ENCODE measurements at regions not wholly inside any gene's neighbourhood (a gene's known extent, or its start where the extent isn't known, plus 50 kb on each side); places are given as distances from the start of the nearest gene placed in this dataset.
A peak's percentile ranks its signal among the peaks of the same experiment; 100 is the strongest.

DNA sequence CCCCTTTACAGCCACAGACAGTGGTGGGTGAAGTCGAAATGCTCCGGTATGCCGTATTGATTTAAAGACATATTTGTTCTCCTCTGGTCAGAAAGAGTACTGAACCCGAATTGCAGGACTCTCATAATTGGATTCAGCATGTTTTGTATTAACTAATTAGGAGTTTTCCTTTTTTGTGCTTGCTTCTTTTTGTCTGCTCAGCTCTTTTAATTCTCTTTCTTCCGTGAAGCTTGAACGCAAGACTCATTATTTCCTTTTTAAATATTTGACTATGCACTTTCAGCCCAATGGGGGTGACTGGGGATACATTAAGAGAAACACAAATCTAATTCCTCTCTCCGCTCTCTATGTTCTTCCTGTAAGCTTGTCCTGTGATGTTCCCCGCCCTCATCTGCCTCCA, 246.6 kb upstream of the IRX2 start:
- ChIA-PET CTCF (ENCODE audit: low intra/inter-chr PET ratio) (no interaction called here), POLR2A (no interaction called here)
- Histone ChIP-seq H3K79me2 (ENCODE audit: control insufficient read depth, insufficient read depth, low read length) (no peaks in the 10 kb centered on the region), H4K20me1 (replicated peaks; ENCODE audit: control insufficient read depth, insufficient read depth, low read length) (peaks cover 6% of the 10 kb centered on the region; the same call in 1 of the 2 replicates), H2AFZ (ENCODE audit: low read depth, low read length) (no peak overlapping the region), H3K27ac (ENCODE audit: extremely low read depth, low read depth, low read length) (no peak overlapping the region), H3K4me1 (replicated peaks in 1 of 2; ENCODE audit: control insufficient read depth in 2 of 2, insufficient read depth in 2 of 2, low read length in 2 of 2) (no peaks in the 10 kb centered on the region), H3K9ac (ENCODE audit: insufficient read depth in 1 of 2, low read depth in 2 of 2, low read length in 2 of 2) (no peak overlapping the region), H3K4me2 (ENCODE audit: insufficient read depth, low read length) (no peak overlapping the region), H3K9me1 (ENCODE audit: control insufficient read depth, insufficient read depth, low read length) (no peaks in the 10 kb centered on the region), H3K36me3 (ENCODE audit: control insufficient read depth, insufficient read depth, low read length) (no peaks in the 10 kb centered on the region), H3K4me3 (no peak overlapping the region), H3K9me3 (replicated peaks; ENCODE audit: control insufficient read depth, insufficient read depth, low read depth, low read length) (no peaks in the 10 kb centered on the region; the same call in 1 of the 2 replicates), H3K27me3 (ENCODE audit: control insufficient read depth in 2 of 2, insufficient read depth in 2 of 2, low read length in 2 of 2) (peaks cover 15 to 44% of the 10 kb centered on the region in 2 experiments; a peak in 3 of 5 replicates)
- no peak for FAIRE-seq
- intact Hi-C loops (cut with micrococcal nuclease) (no loop called here), in situ Hi-C loops (cut with MboI) (no loop called here)
- DNase-seq (ENCODE audit: extremely low read depth in 1 of 4, low spot score in 3 of 4): no peak
- 0% methylated on average over 8 of the region's 8 CpGs for WGBS (ENCODE audit: insufficient coverage, low coverage, missing lambda C conversion rate)
- ATAC-seq: no peak
- no TSS peak for BruUV-seq (replicated peaks)
- no peak for TF ChIP-seq ZBTB8A (IDR thresholded peaks at IDR 0.05; ENCODE audit: partially characterized antibody)
- TF ChIP-seq ARID3A (IDR thresholded peaks at IDR 0.05; ENCODE audit: borderline replicate concordance, low read depth, low read length): no peak
- TF ChIP-seq ZNF165 (CRISPR knock-in tag; IDR thresholded peaks at IDR 0.05; ENCODE audit: borderline replicate concordance): no peak
- no peak for TF ChIP-seq SETDB1 (IDR thresholded peaks at IDR 0.05; ENCODE audit: low read length)
- TF ChIP-seq NR1H2 (CRISPR knock-in tag; IDR thresholded peaks at IDR 0.05): no peak
- TF ChIP-seq POLR2AphosphoS5 (IDR thresholded peaks at IDR 0.05; ENCODE audit: control insufficient read depth, insufficient read depth, low read depth, low read length): no peak
- TF ChIP-seq ZNF143 (CRISPR knock-in tag; IDR thresholded peaks at IDR 0.05): no peak
- TF ChIP-seq ID3 (CRISPR knock-in tag; IDR thresholded peaks at IDR 0.05): no peak
- TF ChIP-seq ID3 (tag; IDR thresholded peaks at IDR 0.05): no peak
- TF ChIP-seq ZNF316 (IDR thresholded peaks at IDR 0.05): peak; percentile 71
- no peak for TF ChIP-seq SLC30A9 (CRISPR knock-in tag; IDR thresholded peaks at IDR 0.05)
- no peak for TF ChIP-seq PTTG1 (tag; IDR thresholded peaks at IDR 0.05; ENCODE audit: low read depth)
- no peak for TF ChIP-seq ZNF354B (CRISPR knock-in tag; IDR thresholded peaks at IDR 0.05)
- peak; percentile 17; the same call in 1 of the 2 replicates for TF ChIP-seq MAFF (IDR thresholded peaks at IDR 0.05; ENCODE audit: low read length)
- TF ChIP-seq DMBX1 (CRISPR knock-in tag; IDR thresholded peaks at IDR 0.05; ENCODE audit: borderline replicate concordance): no peak
- no peak for TF ChIP-seq XRCC5 (IDR thresholded peaks at IDR 0.05; ENCODE audit: low read depth, low read length)
- no peak for TF ChIP-seq TCF7 (IDR thresholded peaks at IDR 0.05; ENCODE audit: borderline replicate concordance)
- TF ChIP-seq MAFG (tag; conservative IDR thresholded peaks at IDR 0.05): peak; percentile 36
